ENCODE measurements at regions not wholly inside any gene's neighbourhood (a gene's known extent, or its start where the extent isn't known, plus 50 kb on each side); places are given as distances from the start of the nearest gene placed in this dataset.

DNA sequence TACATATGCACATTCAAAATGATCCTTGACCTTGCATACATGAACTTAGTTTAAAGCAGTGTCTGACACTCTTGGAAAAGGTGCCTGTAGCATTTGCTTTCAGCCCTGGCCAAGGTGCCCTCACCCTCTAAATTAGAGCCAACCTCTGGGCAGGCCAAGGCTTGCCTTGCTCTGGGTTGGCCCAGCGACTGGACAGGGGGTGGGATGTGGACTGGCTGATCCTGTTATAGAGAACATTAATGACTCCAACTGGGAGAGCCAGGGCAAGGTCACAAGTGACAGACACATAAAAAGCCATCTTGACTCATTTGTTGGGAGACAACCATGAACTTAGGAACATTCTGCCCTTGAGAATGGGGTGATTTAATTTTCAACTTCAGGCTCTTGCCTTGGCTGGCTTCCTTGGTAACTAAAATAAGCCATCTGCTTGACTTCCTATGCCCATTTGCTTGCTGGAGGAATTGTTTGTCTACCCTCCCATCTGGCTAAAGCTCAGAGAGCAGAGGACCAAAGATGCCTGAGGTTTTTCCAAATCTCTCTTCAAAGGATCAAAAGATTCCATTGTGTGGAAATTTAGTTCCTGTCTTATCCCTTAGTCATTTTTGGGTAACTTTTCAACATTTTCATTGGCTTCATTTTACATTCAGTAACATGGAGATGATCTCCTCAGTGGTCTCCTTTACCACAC lies 403.7 kb downstream of the SOX2 start:
- H3K27me3 ChIP-seq (replicated peaks), result no peaks in the 10 kb centered on the region
- no peak for DNase-seq
- TF ChIP-seq CTCF (IDR thresholded peaks at IDR 0.05; ENCODE audit: low read depth, low read length, missing control alignments), result no peak
- no peak overlapping the region for H3K4me3 ChIP-seq (ENCODE audit: low read depth, low read length)
- no peaks in the 10 kb centered on the region for H3K36me3 ChIP-seq (replicated peaks)
- no peak overlapping the region for H3K27ac ChIP-seq
- in situ Hi-C loops (cut with HindIII; ENCODE audit: low pct_ligation_motif_present, low sequenced_read_pairs), result no loop called here

- Histone ChIP-seq H3K27ac (no peak overlapping the region), H3K27me3 (replicated peaks) (no peaks in the 10 kb centered on the region), H3K36me3 (replicated peaks) (no peaks in the 10 kb centered on the region), H3K4me3 (ENCODE audit: low read depth, low read length) (no peak overlapping the region)
- in situ Hi-C loops (cut with HindIII; ENCODE audit: low pct_ligation_motif_present, low sequenced_read_pairs), result no loop called here
- no peak for TF ChIP-seq CTCF (IDR thresholded peaks at IDR 0.05; ENCODE audit: low read depth, low read length, missing control alignments)
- DNase-seq, result no peak
Observed at GRCh38 chr3:182116386-182116785, 404.7 kb downstream of the SOX2 start.

GRCh38 chr3:182117131-182117530 lies 405.4 kb downstream of the SOX2 start:
- no peak overlapping the region for H3K4me3 ChIP-seq (ENCODE audit: low read depth, low read length)
- no peak for DNase-seq
- in situ Hi-C loops (cut with HindIII; ENCODE audit: low pct_ligation_motif_present, low sequenced_read_pairs), result no loop called here
- no peak overlapping the region for H3K27ac ChIP-seq
- TF ChIP-seq CTCF (IDR thresholded peaks at IDR 0.05; ENCODE audit: low read depth, low read length, missing control alignments), result no peak
- H3K27me3 ChIP-seq (replicated peaks), result no peaks in the 10 kb centered on the region
- no peaks in the 10 kb centered on the region for H3K36me3 ChIP-seq (replicated peaks)

- in situ Hi-C loops (cut with HindIII; ENCODE audit: low pct_ligation_motif_present, low sequenced_read_pairs), result no loop called here
- H3K36me3 ChIP-seq (replicated peaks), result no peaks in the 10 kb centered on the region
- no peak for DNase-seq
- H3K4me3 ChIP-seq (ENCODE audit: low read depth, low read length), result no peak overlapping the region
- H3K27me3 ChIP-seq (replicated peaks), result no peaks in the 10 kb centered on the region
- no peak for TF ChIP-seq CTCF (IDR thresholded peaks at IDR 0.05; ENCODE audit: low read depth, low read length, missing control alignments)
- no peak overlapping the region for H3K27ac ChIP-seq
Observed at GRCh38 chr3:182117583-182117982, 405.9 kb downstream of the SOX2 start.

GRCh38 chr3:182118066-182118465 lies 406.3 kb downstream of the SOX2 start:
- no peak for TF ChIP-seq CTCF (IDR thresholded peaks at IDR 0.05; ENCODE audit: low read depth, low read length, missing control alignments)
- Histone ChIP-seq H3K27me3 (replicated peaks) (no peaks in the 10 kb centered on the region), H3K36me3 (replicated peaks) (no peaks in the 10 kb centered on the region), H3K4me3 (ENCODE audit: low read depth, low read length) (no peak overlapping the region), H3K27ac (no peak overlapping the region)
- in situ Hi-C loops (cut with HindIII; ENCODE audit: low pct_ligation_motif_present, low sequenced_read_pairs), result no loop called here
- DNase-seq, result no peak

DNA sequence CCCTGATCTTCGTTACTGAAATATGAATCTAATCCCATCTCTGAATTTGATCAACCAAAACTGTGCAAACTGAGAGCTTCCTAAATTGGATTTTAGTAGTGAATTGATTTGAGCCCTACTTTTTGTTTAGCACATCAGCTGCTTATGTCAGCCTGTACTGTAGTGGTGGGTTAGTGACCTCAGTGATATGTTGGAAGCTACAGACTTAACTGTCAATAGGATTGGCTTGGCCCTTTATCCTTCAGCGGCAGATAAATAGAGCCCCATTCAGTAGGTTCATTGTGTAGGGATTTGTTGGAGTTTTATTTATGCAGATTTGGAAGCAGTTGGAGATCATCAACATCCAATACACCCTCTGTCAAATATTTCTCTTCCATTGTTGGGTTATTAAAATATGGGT lies 409.7 kb downstream of the SOX2 start:
- no peak for TF ChIP-seq CTCF (IDR thresholded peaks at IDR 0.05; ENCODE audit: low read depth, low read length, missing control alignments)
- no peak overlapping the region for H3K4me3 ChIP-seq (ENCODE audit: low read depth, low read length)
- in situ Hi-C loops (cut with HindIII; ENCODE audit: low pct_ligation_motif_present, low sequenced_read_pairs), result no loop called here
- no peaks in the 10 kb centered on the region for H3K27me3 ChIP-seq (replicated peaks)
- H3K27ac ChIP-seq, result no peak overlapping the region
- H3K36me3 ChIP-seq (replicated peaks), result no peaks in the 10 kb centered on the region
- DNase-seq, result no peak
